ENCODE measurements at regions not wholly inside any gene's neighbourhood (a gene's known extent, or its start where the extent isn't known, plus 50 kb on each side); places are given as distances from the start of the nearest gene placed in this dataset.

- ATAC-seq (replicated peaks): no peak
Observed at GRCh38 chr6:164855281-164855680, 454.1 kb downstream of the C6orf118 start.

GRCh38 chr6:164854526-164854925 is 454.9 kb downstream of the C6orf118 start:
- Mint-ChIP-seq H3K36me3 (ENCODE audit: low read depth) (no peaks in the 10 kb centered on the region), H3K4me1 (no peaks in the 10 kb centered on the region), H3K27me3 (no peaks in the 10 kb centered on the region), H3K27ac (no peak overlapping the region), H3K9me3 (no peaks in the 10 kb centered on the region), H3K4me3 (no peak overlapping the region)
- no peak for ATAC-seq (replicated peaks)

More at GRCh38 chr6:164855281-164855680, 454.1 kb downstream of the C6orf118 start:
- H3K27ac Mint-ChIP-seq: no peak overlapping the region
- no peaks in the 10 kb centered on the region for H3K27me3 Mint-ChIP-seq
- no peaks in the 10 kb centered on the region for H3K36me3 Mint-ChIP-seq (ENCODE audit: low read depth)
- H3K4me1 Mint-ChIP-seq: no peaks in the 10 kb centered on the region
- no peak overlapping the region for H3K4me3 Mint-ChIP-seq
- no peaks in the 10 kb centered on the region for H3K9me3 Mint-ChIP-seq

GRCh38 chr6:164845773-164846172 is 463.6 kb downstream of the C6orf118 start:
- no peaks in the 10 kb centered on the region for H3K4me1 Mint-ChIP-seq

GRCh38 chr6:164842085-164842484 is 467.3 kb downstream of the C6orf118 start:
- no peaks in the 10 kb centered on the region for H3K4me1 Mint-ChIP-seq
- H3K27me3 Mint-ChIP-seq: no peaks in the 10 kb centered on the region
- no peak overlapping the region for H3K4me3 Mint-ChIP-seq
- no peaks in the 10 kb centered on the region for H3K36me3 Mint-ChIP-seq (ENCODE audit: low read depth)
- no peak for ATAC-seq (replicated peaks)
- H3K27ac Mint-ChIP-seq: no peak overlapping the region
- no peaks in the 10 kb centered on the region for H3K9me3 Mint-ChIP-seq

More at GRCh38 chr6:164845773-164846172, 463.6 kb downstream of the C6orf118 start:
- no peak overlapping the region for H3K27ac Mint-ChIP-seq
- H3K36me3 Mint-ChIP-seq (ENCODE audit: low read depth): no peaks in the 10 kb centered on the region
- ATAC-seq (replicated peaks): no peak
- H3K9me3 Mint-ChIP-seq: peaks cover 4% of the 10 kb centered on the region
- no peaks in the 10 kb centered on the region for H3K27me3 Mint-ChIP-seq
- H3K4me3 Mint-ChIP-seq: no peak overlapping the region

GRCh38 chr6:164838068-164838615 is 471.3 kb downstream of the C6orf118 start:
- no peaks in the 10 kb centered on the region for H3K27me3 Mint-ChIP-seq

GRCh38 chr6:164836486-164836885 is 472.9 kb downstream of the C6orf118 start:
- Mint-ChIP-seq H3K27ac (no peak overlapping the region), H3K9me3 (peaks cover 4% of the 10 kb centered on the region), H3K4me3 (no peak overlapping the region), H3K4me1 (no peaks in the 10 kb centered on the region), H3K27me3 (no peaks in the 10 kb centered on the region), H3K36me3 (ENCODE audit: low read depth) (no peaks in the 10 kb centered on the region)
- no peak for ATAC-seq (replicated peaks)

More at GRCh38 chr6:164838068-164838615, 471.3 kb downstream of the C6orf118 start:
- H3K36me3 Mint-ChIP-seq (ENCODE audit: low read depth): no peaks in the 10 kb centered on the region
- no peak overlapping the region for H3K4me3 Mint-ChIP-seq
- no peaks in the 10 kb centered on the region for H3K4me1 Mint-ChIP-seq
- ATAC-seq (replicated peaks): no peak
- no peak overlapping the region for H3K27ac Mint-ChIP-seq
- H3K9me3 Mint-ChIP-seq: peaks cover 4% of the 10 kb centered on the region

GRCh38 chr6:164832410-164832809 is 477.0 kb downstream of the C6orf118 start:
- Mint-ChIP-seq H3K4me3 (no peak overlapping the region), H3K36me3 (ENCODE audit: low read depth) (no peaks in the 10 kb centered on the region)

GRCh38 chr6:164827537-164827936 is 481.9 kb downstream of the C6orf118 start:
- H3K36me3 Mint-ChIP-seq (ENCODE audit: low read depth): no peaks in the 10 kb centered on the region
- peaks cover 2% of the 10 kb centered on the region for H3K9me3 Mint-ChIP-seq
- H3K27me3 Mint-ChIP-seq: no peaks in the 10 kb centered on the region
- H3K4me1 Mint-ChIP-seq: no peaks in the 10 kb centered on the region
- no peak overlapping the region for H3K27ac Mint-ChIP-seq
- H3K4me3 Mint-ChIP-seq: no peak overlapping the region
- ATAC-seq (replicated peaks): no peak

More at GRCh38 chr6:164832410-164832809, 477.0 kb downstream of the C6orf118 start:
- Mint-ChIP-seq H3K4me1 (no peaks in the 10 kb centered on the region), H3K27me3 (no peaks in the 10 kb centered on the region), H3K9me3 (peaks cover 4% of the 10 kb centered on the region), H3K27ac (no peak overlapping the region)
- no peak for ATAC-seq (replicated peaks)

GRCh38 chr6:164826831-164827468 is 482.5 kb downstream of the C6orf118 start:
- Mint-ChIP-seq H3K27ac (no peak overlapping the region), H3K36me3 (ENCODE audit: low read depth) (no peaks in the 10 kb centered on the region), H3K27me3 (no peaks in the 10 kb centered on the region), H3K9me3 (peaks cover 4% of the 10 kb centered on the region), H3K4me3 (no peak overlapping the region), H3K4me1 (no peaks in the 10 kb centered on the region)
- ATAC-seq (replicated peaks): no peak

- no peaks in the 10 kb centered on the region for H3K36me3 Mint-ChIP-seq (ENCODE audit: low read depth)
- no peak overlapping the region for H3K4me3 Mint-ChIP-seq
Observed at GRCh38 chr6:164825386-164825785, 484.0 kb downstream of the C6orf118 start.

GRCh38 chr6:164817662-164818061 is 491.7 kb downstream of the C6orf118 start:
- Mint-ChIP-seq H3K36me3 (ENCODE audit: low read depth) (no peaks in the 10 kb centered on the region), H3K27ac (no peak overlapping the region), H3K27me3 (no peaks in the 10 kb centered on the region), H3K4me3 (no peak overlapping the region), H3K9me3 (peaks cover 20% of the 10 kb centered on the region), H3K4me1 (no peaks in the 10 kb centered on the region)
- no peak for ATAC-seq (replicated peaks)

More at GRCh38 chr6:164825386-164825785, 484.0 kb downstream of the C6orf118 start:
- Mint-ChIP-seq H3K27me3 (no peaks in the 10 kb centered on the region), H3K27ac (no peak overlapping the region), H3K9me3 (peaks cover 4% of the 10 kb centered on the region), H3K4me1 (no peaks in the 10 kb centered on the region)
- no peak for ATAC-seq (replicated peaks)

GRCh38 chr6:164812706-164813105 is 496.7 kb downstream of the C6orf118 start:
- Mint-ChIP-seq H3K4me1 (no peaks in the 10 kb centered on the region), H3K9me3 (peaks cover 17% of the 10 kb centered on the region), H3K27ac (no peak overlapping the region), H3K27me3 (no peaks in the 10 kb centered on the region), H3K36me3 (ENCODE audit: low read depth) (no peaks in the 10 kb centered on the region), H3K4me3 (no peak overlapping the region)
- no peak for ATAC-seq (replicated peaks)

- no peak for ATAC-seq (replicated peaks)
- Mint-ChIP-seq H3K27me3 (no peaks in the 10 kb centered on the region), H3K4me1 (no peaks in the 10 kb centered on the region), H3K9me3 (peaks cover 7% of the 10 kb centered on the region), H3K36me3 (ENCODE audit: low read depth) (no peaks in the 10 kb centered on the region), H3K4me3 (no peak overlapping the region), H3K27ac (no peak overlapping the region)
Observed at GRCh38 chr6:164807125-164807524, 502.3 kb downstream of the C6orf118 start.

GRCh38 chr6:164795056-164795815 is 514.2 kb downstream of the C6orf118 start:
- Mint-ChIP-seq H3K27me3 (no peaks in the 10 kb centered on the region), H3K4me3 (no peak overlapping the region), H3K27ac (no peak overlapping the region), H3K4me1 (no peaks in the 10 kb centered on the region), H3K9me3 (peaks cover 15% of the 10 kb centered on the region), H3K36me3 (ENCODE audit: low read depth) (no peaks in the 10 kb centered on the region)
- no peak for ATAC-seq (replicated peaks)

GRCh38 chr6:164792666-164793065 is 516.7 kb downstream of the C6orf118 start:
- H3K4me1 Mint-ChIP-seq: no peaks in the 10 kb centered on the region
- peaks cover 15% of the 10 kb centered on the region for H3K9me3 Mint-ChIP-seq
- H3K27ac Mint-ChIP-seq: no peak overlapping the region
- ATAC-seq (replicated peaks): no peak
- no peak overlapping the region for H3K4me3 Mint-ChIP-seq
- no peaks in the 10 kb centered on the region for H3K36me3 Mint-ChIP-seq (ENCODE audit: low read depth)
- H3K27me3 Mint-ChIP-seq: no peaks in the 10 kb centered on the region
